K562 (cell line): ENCODE measurements at regions not wholly inside any gene's neighbourhood (a gene's known extent, or its start where the extent isn't known, plus 50 kb on each side); places are given as distances from the start of the nearest gene placed in this dataset.

Experiments used
- DIDO1 ChIP-seq: fragments of 450-650 bp; IDR thresholded peaks from 2 replicates; pipeline ENCODE4 v1.6.1; 2016; ENCODE audit warnings: low read depth, missing biosample characterization, missing genetic modification characterization
- DMBX1 ChIP-seq: fragments of 250-450 bp; sonication (Bioruptor Pico); IDR thresholded peaks from 2 replicates; pipeline ENCODE4 v1.8.0; 2022; ENCODE audit warnings: inconsistent platforms, mild to moderate bottlenecking, moderate library complexity, borderline replicate concordance
- FOS ChIP-seq: IDR thresholded peaks from 3 replicates; pipeline ENCODE4 v1.6.1; 2011; ENCODE audit not compliant: insufficient read length; ENCODE audit errors: extremely low read depth
- GATA2 ChIP-seq: sonication (generic); formaldehyde crosslinking; IDR thresholded peaks from 2 replicates; pipeline ENCODE4 v1.4.0; 2020; ENCODE audit warnings: mild to moderate bottlenecking, missing genetic modification reagents
- IRF1 ChIP-seq: sonication (generic); formaldehyde crosslinking; IDR thresholded peaks from 2 replicates; pipeline ENCODE4 v1.8.0; 2022; ENCODE audit warnings: missing genetic modification reagents, mild to moderate bottlenecking, borderline replicate concordance
- MTA1 ChIP-seq: fragments of 450-650 bp; IDR thresholded peaks from 2 replicates; pipeline ENCODE4 v1.6.1; 2017; ENCODE audit warnings: borderline replicate concordance
- NR2F6 ChIP-seq: fragments of 450-650 bp; formaldehyde crosslinking; IDR thresholded peaks from 2 replicates; pipeline ENCODE4 v1.4.0; 2020; ENCODE audit warnings: mild to moderate bottlenecking
- PHB2 ChIP-seq: fragments of 450-650 bp; IDR thresholded peaks from 2 replicates; pipeline ENCODE4 v1.6.1; 2017; ENCODE audit warnings: low read depth
- PHF20 ChIP-seq: fragments of 450-650 bp; IDR thresholded peaks from 2 replicates; pipeline ENCODE4 v1.6.1; 2018; ENCODE audit not compliant: partially characterized antibody
- SAFB ChIP-seq: fragments of 200-400 bp; formaldehyde crosslinking; IDR thresholded peaks from 2 replicates; pipeline ENCODE4 v1.6.1; 2017; ENCODE audit warnings: low read depth, low read length, borderline replicate concordance
- SAFB2 ChIP-seq: fragments of 200-400 bp; formaldehyde crosslinking; IDR thresholded peaks from 2 replicates; pipeline ENCODE4 v1.6.1; 2018; ENCODE audit warnings: borderline replicate concordance, low read length, low read depth, moderate library complexity; ENCODE audit not compliant: severe bottlenecking
- ZC3H4 ChIP-seq: sonication (generic); formaldehyde crosslinking; IDR thresholded peaks from 2 replicates; pipeline ENCODE4 v1.9.0; 2021; ENCODE audit warnings: missing genetic modification reagents, borderline replicate concordance
- ZNF274 ChIP-seq: IDR thresholded peaks from 2 replicates; pipeline ENCODE4 v1.6.1; 2011; ENCODE audit warnings: low read depth, mild to moderate bottlenecking, low read length, moderate library complexity, borderline replicate concordance
- ZNF518B ChIP-seq: fragments of 250-450 bp; sonication (Bioruptor Pico); IDR thresholded peaks from 2 replicates; pipeline ENCODE4 v1.5.0; 2021; ENCODE audit warnings: mild to moderate bottlenecking, moderate library complexity
- ZNF584 ChIP-seq: fragments of 200-800 bp; sonication (Bioruptor generic); IDR thresholded peaks from 2 replicates; pipeline ENCODE4 v1.6.1; 2016; ENCODE audit warnings: low read depth, mild to moderate bottlenecking, missing genetic modification characterization, missing compliant biosample characterization
- ZNF707 ChIP-seq: fragments of 250-450 bp; sonication (Bioruptor Pico); conservative IDR thresholded peaks from 2 replicates; pipeline ENCODE4 v1.8.0; 2022; ENCODE audit warnings: inconsistent platforms, mild to moderate bottlenecking, moderate library complexity
- TF ChIP-seq, protein P1 (sequence below), 2 experiments: fragments of 450-650 bp; conservative IDR thresholded peaks; 2 replicates each; pipeline ENCODE4 v1.6.1; 2017; ENCODE audit warnings: mild to moderate bottlenecking in 2 of 2, moderate library complexity in 2 of 2

- TF ChIP-seq ZNF274 (no peak), PHF20 (no peak), SAFB2 (no peak), DMBX1 (CRISPR knock-in tag) (no peak), ZNF518B (CRISPR knock-in tag) (no peak), DIDO1 (no peak), NR2F6 (CRISPR knock-in tag) (no peak), ZC3H4 (CRISPR knock-in tag) (no peak), MTA1 (no peak), FOS (no peak), PHB2 (no peak), GATA2 (no peak), IRF1 (no peak), ZNF707 (no peak), SAFB (peak; percentile 27; the same call in 1 of the 2 replicates), ZNF584 (CRISPR knock-in tag) (no peak)
- TF ChIP-seq, protein P1, sequence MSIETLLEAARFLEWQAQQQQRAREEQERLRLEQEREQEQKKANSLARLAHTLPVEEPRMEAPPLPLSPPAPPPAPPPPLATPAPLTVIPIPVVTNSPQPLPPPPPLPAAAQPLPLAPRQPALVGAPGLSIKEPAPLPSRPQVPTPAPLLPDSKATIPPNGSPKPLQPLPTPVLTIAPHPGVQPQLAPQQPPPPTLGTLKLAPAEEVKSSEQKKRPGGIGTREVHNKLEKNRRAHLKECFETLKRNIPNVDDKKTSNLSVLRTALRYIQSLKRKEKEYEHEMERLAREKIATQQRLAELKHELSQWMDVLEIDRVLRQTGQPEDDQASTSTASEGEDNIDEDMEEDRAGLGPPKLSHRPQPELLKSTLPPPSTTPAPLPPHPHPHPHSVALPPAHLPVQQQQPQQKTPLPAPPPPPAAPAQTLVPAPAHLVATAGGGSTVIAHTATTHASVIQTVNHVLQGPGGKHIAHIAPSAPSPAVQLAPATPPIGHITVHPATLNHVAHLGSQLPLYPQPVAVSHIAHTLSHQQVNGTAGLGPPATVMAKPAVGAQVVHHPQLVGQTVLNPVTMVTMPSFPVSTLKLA (conservative IDR thresholded peaks at IDR 0.05) = no peak
These were observed 1120.8 kb upstream of the TMEM132C start (continued) for GRCh38 chr12:127145929-127146789.
